22Rv1 (cell line): ENCODE measurements at regions not wholly inside any gene's neighbourhood (a gene's known extent, or its start where the extent isn't known, plus 50 kb on each side); places are given as distances from the start of the nearest gene placed in this dataset.

Source experiments
- H3K27ac ChIP-seq: fragments of 450-650 bp; 2 replicates; pipeline ENCODE4 v1.5.1; 2017
- CTCF ChIP-seq: fragments of 450-650 bp; IDR thresholded peaks from 2 replicates; pipeline ENCODE4 v1.5.1; 2017; ENCODE audit warnings: mild to moderate bottlenecking
- ZFX ChIP-seq: fragments of 450-650 bp; IDR thresholded peaks from 2 replicates; pipeline ENCODE4 v1.6.1; 2017; ENCODE audit warnings: antibody characterized with exemption, borderline replicate concordance

- TF ChIP-seq CTCF (no peak), ZFX (no peak)
Measured at GRCh38 chr9:1532171-1532570, 482.0 kb downstream of the DMRT2 start.

GRCh38 chr9:1535051-1535450 is 480.1 kb upstream of the SMARCA2 start:
- H3K27ac ChIP-seq, result no peak overlapping the region
- no peak for TF ChIP-seq ZFX
- no peak for TF ChIP-seq CTCF

More at GRCh38 chr9:1532171-1532570, 482.0 kb downstream of the DMRT2 start:
- H3K27ac ChIP-seq, result no peak overlapping the region

- TF ChIP-seq ZFX (no peak), CTCF (no peak)
- no peak overlapping the region for H3K27ac ChIP-seq
Measured at GRCh38 chr9:1535599-1535998, 479.5 kb upstream of the SMARCA2 start.

GRCh38 chr9:1536522-1537170 is 478.5 kb upstream of the SMARCA2 start:
- no peak for TF ChIP-seq CTCF
- no peak overlapping the region for H3K27ac ChIP-seq

GRCh38 chr9:1538301-1538700 is 476.8 kb upstream of the SMARCA2 start:
- no peak for TF ChIP-seq ZFX
- no peak for TF ChIP-seq CTCF
- H3K27ac ChIP-seq, result no peak overlapping the region

GRCh38 chr9:1539216-1539615 is 475.9 kb upstream of the SMARCA2 start:
- TF ChIP-seq ZFX (no peak), CTCF (no peak)
- no peak overlapping the region for H3K27ac ChIP-seq

- TF ChIP-seq CTCF, result no peak
- no peak overlapping the region for H3K27ac ChIP-seq
Measured at GRCh38 chr9:1550636-1551035, 464.5 kb upstream of the SMARCA2 start.
